IMR-90 (cell line): ENCODE measurements at regions not wholly inside any gene's neighbourhood (a gene's known extent, or its start where the extent isn't known, plus 50 kb on each side); places are given as distances from the start of the nearest gene placed in this dataset.

ENCODE experiments used
- ATAC-seq: fragments of 200-7000 bp; cut with Tn5 transposase; 2 replicates; pipeline ENCODE4 v1.9.1; 2020; ENCODE audit warnings: low read depth, mild to moderate bottlenecking, moderate library complexity
- BruUV-seq: library from RNA; stranded (reverse); fragments of 400-500 nt; replicated peaks from 2 replicates; lab custom pipeline; 2021; lab: Mats Ljungman, UMichigan
- CTCF ChIA-PET: fragments of 300-600 bp; formaldehyde crosslinking; extraction: SDS; loops from one replicate; lab custom pipeline; 2021; ENCODE audit warnings: antibody characterized with exemption; lab: Yijun Ruan, JAX
- POLR2A ChIA-PET: fragments of 300-600 bp; sonication (Branson Sonifier 250); formaldehyde crosslinking; loops from one replicate; lab custom pipeline; 2022; ENCODE audit warnings: antibody characterized with exemption; ENCODE audit not compliant: unreplicated experiment; lab: Charles Lee
- DNase-seq: peaks from one replicate; pipeline ENCODE4 v3.0.0; 2013
- H2AFZ ChIP-seq: replicated peaks from 2 replicates; pipeline ENCODE3; 2013; ENCODE audit warnings: low read length, mild to moderate bottlenecking; ENCODE audit not compliant: poor library complexity
- H2AK5ac ChIP-seq: 2 replicates; pipeline ENCODE4 v1.6.1; 2013; ENCODE audit warnings: low read depth, low read length, inconsistent platforms
- H2AK9ac ChIP-seq: replicated peaks from 2 replicates; pipeline ENCODE3; 2013; ENCODE audit warnings: mild to moderate bottlenecking, low read depth, low read length, moderate library complexity; ENCODE audit not compliant: poor library complexity
- H2BK120ac ChIP-seq: 2 replicates; pipeline ENCODE4 v1.6.1; 2013; ENCODE audit warnings: low read depth, low read length, inconsistent platforms
- H2BK15ac ChIP-seq: 3 replicates; pipeline ENCODE4 v1.6.1; 2013; ENCODE audit warnings: low read depth, low read length, inconsistent platforms
- H2BK20ac ChIP-seq: 2 replicates; pipeline ENCODE4 v1.6.1; 2013; ENCODE audit warnings: low read depth, mild to moderate bottlenecking, inconsistent platforms, low read length, moderate library complexity
- H2BK5ac ChIP-seq: 2 replicates; pipeline ENCODE4 v1.6.1; 2013; ENCODE audit warnings: mild to moderate bottlenecking, low read depth, low read length, inconsistent platforms; ENCODE audit not compliant: poor library complexity, severe bottlenecking
- H3K14ac ChIP-seq: replicated peaks from 2 replicates; pipeline ENCODE4 v1.6.1; 2013; ENCODE audit warnings: low read depth, low read length, inconsistent platforms
- H3K18ac ChIP-seq: 2 replicates; pipeline ENCODE4 v1.6.1; 2013; ENCODE audit warnings: low read depth, low read length, control low read depth
- H3K23ac ChIP-seq: 2 replicates; pipeline ENCODE4 v1.6.1; 2013; ENCODE audit warnings: low read depth, low read length, inconsistent platforms
- H3K27ac ChIP-seq: 2 replicates; pipeline ENCODE4 v1.5.1; 2013; ENCODE audit warnings: mild to moderate bottlenecking, control low read depth, low read length; ENCODE audit not compliant: insufficient read depth
- H3K27me3 ChIP-seq: 2 replicates; pipeline ENCODE4 v1.6.1; 2013; ENCODE audit warnings: low read length; ENCODE audit not compliant: control insufficient read depth, insufficient read depth
- H3K36me3 ChIP-seq: 2 replicates; pipeline ENCODE4 v1.6.1; 2013; ENCODE audit warnings: low read length, mixed read lengths; ENCODE audit not compliant: control insufficient read depth, insufficient read depth
- H3K4ac ChIP-seq: 2 replicates; pipeline ENCODE4 v1.6.1; 2013; ENCODE audit warnings: low read depth, low read length, inconsistent platforms
- H3K4me1 ChIP-seq: 2 replicates; pipeline ENCODE4 v1.6.1; 2013; ENCODE audit warnings: low read length, mixed read lengths; ENCODE audit not compliant: control insufficient read depth, insufficient read depth
- H3K4me2 ChIP-seq: 2 replicates; pipeline ENCODE4 v1.6.1; 2013; ENCODE audit warnings: low read depth, mild to moderate bottlenecking, control low read depth, low read length, moderate library complexity
- H3K4me3 ChIP-seq: 2 replicates; pipeline ENCODE4 v1.5.1; 2013; ENCODE audit warnings: low read depth, mild to moderate bottlenecking, control low read depth, low read length, moderate library complexity; ENCODE audit not compliant: insufficient read depth
- H3K56ac ChIP-seq: 2 replicates; pipeline ENCODE4 v1.6.1; 2013; ENCODE audit warnings: low read length, inconsistent platforms; ENCODE audit not compliant: insufficient read depth; ENCODE audit errors: extremely low read depth
- H3K79me1 ChIP-seq, 2 experiments: 2 replicates each; pipeline ENCODE4 v1.6.1; 2013; ENCODE audit warnings: low read length in 2 of 2, inconsistent platforms in 1 of 2, low read depth in 1 of 2
- H3K9ac ChIP-seq: 2 replicates; pipeline ENCODE4 v1.6.1; 2013; ENCODE audit warnings: low read depth, low read length, control low read depth
- H3K9me1 ChIP-seq: 2 replicates; pipeline ENCODE4 v1.6.1; 2013; ENCODE audit warnings: low read length, inconsistent platforms; ENCODE audit not compliant: insufficient read depth
- H3K9me3 ChIP-seq: 2 replicates; pipeline ENCODE4 v1.6.1; 2013; ENCODE audit warnings: low read length; ENCODE audit not compliant: control insufficient read depth, insufficient read depth
- H4K20me1 ChIP-seq: 2 replicates; pipeline ENCODE4 v1.6.1; 2013; ENCODE audit warnings: low read length, inconsistent platforms; ENCODE audit not compliant: insufficient read depth
- H4K5ac ChIP-seq: 2 replicates; pipeline ENCODE4 v1.6.1; 2013; ENCODE audit warnings: mild to moderate bottlenecking, low read depth, low read length, control low read depth
- H4K8ac ChIP-seq, 2 experiments: 2 replicates each; pipeline ENCODE4 v1.6.1; 2013; ENCODE audit warnings: low read depth in 2 of 2, low read length in 2 of 2, control low read depth in 1 of 2, inconsistent platforms in 1 of 2
- H4K91ac ChIP-seq: 2 replicates; pipeline ENCODE4 v1.6.1; 2013; ENCODE audit warnings: low read depth, low read length, inconsistent platforms; ENCODE audit not compliant: insufficient read depth
- BHLHE40 ChIP-seq: fragments of 150-350 bp; IDR thresholded peaks from 2 replicates; pipeline ENCODE4 v1.6.1; 2016; ENCODE audit warnings: mild to moderate bottlenecking, low read depth, low read length
- dilution Hi-C: fragments of 300-500 bp; cut with HindIII; formaldehyde crosslinking; loops from one replicate; pipeline ENCODE4 v1.14.3; 2018; ENCODE audit warnings: low sequenced_read_pairs; ENCODE audit not compliant: unreplicated experiment
- in situ Hi-C: fragments of 300-500 bp; cut with MboI; formaldehyde crosslinking; loops from 3 replicates; pipeline ENCODE4 v1.14.3; 2019; ENCODE audit warnings: low sequenced_read_pairs, inconsistent platforms, mixed read lengths
- intact Hi-C: fragments of 100-400 bp; cut with micrococcal nuclease; formaldehyde crosslinking; loops from 2 replicates; pipeline ENCODE4 v1.10.0; 2022
- TF ChIP-seq, protein P1 (sequence below): fragments of 150-350 bp; IDR thresholded peaks from 2 replicates; pipeline ENCODE4 v1.6.1; 2017; ENCODE audit warnings: mild to moderate bottlenecking, antibody characterized with exemption, low read length, low read depth

DNA sequence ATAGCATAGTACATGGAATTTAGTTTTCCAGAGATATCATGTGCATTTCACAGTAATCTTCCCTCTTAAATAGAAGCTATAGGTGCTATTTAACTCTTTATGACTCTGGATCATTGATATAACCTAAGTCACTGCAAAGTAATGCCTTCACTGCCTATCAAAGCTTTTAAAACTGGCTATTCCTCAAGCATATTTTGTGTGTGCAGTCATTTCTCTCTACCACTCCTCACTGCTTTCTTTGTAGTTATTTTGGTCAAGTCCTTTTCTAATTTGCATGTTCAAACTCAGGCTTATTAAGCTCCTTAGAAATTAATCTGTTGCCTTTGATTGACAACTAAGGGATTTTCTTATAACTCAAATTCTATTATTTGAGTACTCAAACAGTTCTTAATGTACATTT is 79.4 kb upstream of the PLEKHG7 start:
- Histone ChIP-seq H3K23ac (no peak overlapping the region), H2AK9ac (no peak overlapping the region), H4K91ac (no peak overlapping the region), H2BK20ac (no peak overlapping the region), H3K4me1 (peaks cover 4% of the 10 kb centered on the region; the same call in 1 of the 2 replicates), H4K5ac (no peak overlapping the region), H4K8ac (no peak overlapping the region), H3K18ac (no peak overlapping the region), H3K4me3 (no peak overlapping the region), H3K14ac (no peak overlapping the region), H2BK15ac (no peak overlapping the region), H3K27ac (no peak overlapping the region), H2BK120ac (no peak overlapping the region), H3K4ac (no peak overlapping the region), H3K9me3 (peaks cover 3% of the 10 kb centered on the region), H3K36me3 (no peaks in the 10 kb centered on the region), H2AFZ (no peak overlapping the region), H3K9me1 (no peaks in the 10 kb centered on the region), H3K4me2 (no peak overlapping the region), H3K79me1 (no peaks in the 10 kb centered on the region), H2AK5ac (no peak overlapping the region), H3K9ac (no peak overlapping the region), H4K20me1 (no peaks in the 10 kb centered on the region), H2BK5ac (no peak overlapping the region), H3K27me3 (no peaks in the 10 kb centered on the region), H3K56ac (no peak overlapping the region)
- ChIA-PET CTCF (no interaction called here), POLR2A (no interaction called here)
- TF ChIP-seq BHLHE40: no peak
- TF ChIP-seq, protein P1, sequence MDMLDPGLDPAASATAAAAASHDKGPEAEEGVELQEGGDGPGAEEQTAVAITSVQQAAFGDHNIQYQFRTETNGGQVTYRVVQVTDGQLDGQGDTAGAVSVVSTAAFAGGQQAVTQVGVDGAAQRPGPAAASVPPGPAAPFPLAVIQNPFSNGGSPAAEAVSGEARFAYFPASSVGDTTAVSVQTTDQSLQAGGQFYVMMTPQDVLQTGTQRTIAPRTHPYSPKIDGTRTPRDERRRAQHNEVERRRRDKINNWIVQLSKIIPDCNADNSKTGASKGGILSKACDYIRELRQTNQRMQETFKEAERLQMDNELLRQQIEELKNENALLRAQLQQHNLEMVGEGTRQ: no peak
- dilution Hi-C loops: no loop called here
- DNase-seq: peak; percentile 26
- in situ Hi-C loops: no loop called here
- no TSS peak for BruUV-seq
- intact Hi-C loops: no loop called here
- no peak for ATAC-seq
